Activated naive CD4-positive, alpha-beta T cell treated with anti-CD3 and anti-CD28 coated beads for 36 hours (primary cell): ENCODE measurements at regions not wholly inside any gene's neighbourhood (a gene's known extent, or its start where the extent isn't known, plus 50 kb on each side); places are given as distances from the start of the nearest gene placed in this dataset.

Source experiments
- CTCF ChIA-PET: fragments of 350-600 bp; sonication (Branson Sonifier 250); formaldehyde crosslinking; loops from one replicate; lab custom pipeline; 2021; ENCODE audit warnings: antibody characterized with exemption; lab: Charles Lee
- DNase-seq: peaks from one replicate; pipeline ENCODE4 v3.0.0-alpha.2; 2020
- H3K27ac Mint-ChIP-seq: one replicate; pipeline ENCODE4 v1.8.0; 2021; ENCODE audit warnings: mild to moderate bottlenecking, mixed read lengths
- H3K27me3 Mint-ChIP-seq: one replicate; pipeline ENCODE4 v1.8.0; 2021; ENCODE audit warnings: low read depth, mixed read lengths
- H3K36me3 Mint-ChIP-seq: one replicate; pipeline ENCODE4 v1.8.0; 2021; ENCODE audit warnings: low read depth, mixed read lengths
- H3K4me1 Mint-ChIP-seq: one replicate; pipeline ENCODE4 v1.8.0; 2021; ENCODE audit warnings: low read depth, mixed read lengths
- H3K4me3 Mint-ChIP-seq: one replicate; pipeline ENCODE4 v1.8.0; 2021; ENCODE audit warnings: mild to moderate bottlenecking, moderate library complexity, mixed read lengths
- H3K9me3 Mint-ChIP-seq: one replicate; pipeline ENCODE4 v1.8.0; 2021; ENCODE audit warnings: mixed read lengths
- intact Hi-C: fragments of 100-400 bp; cut with micrococcal nuclease; formaldehyde crosslinking; loops from one replicate; pipeline ENCODE4 v1.15.1; 2023

DNA sequence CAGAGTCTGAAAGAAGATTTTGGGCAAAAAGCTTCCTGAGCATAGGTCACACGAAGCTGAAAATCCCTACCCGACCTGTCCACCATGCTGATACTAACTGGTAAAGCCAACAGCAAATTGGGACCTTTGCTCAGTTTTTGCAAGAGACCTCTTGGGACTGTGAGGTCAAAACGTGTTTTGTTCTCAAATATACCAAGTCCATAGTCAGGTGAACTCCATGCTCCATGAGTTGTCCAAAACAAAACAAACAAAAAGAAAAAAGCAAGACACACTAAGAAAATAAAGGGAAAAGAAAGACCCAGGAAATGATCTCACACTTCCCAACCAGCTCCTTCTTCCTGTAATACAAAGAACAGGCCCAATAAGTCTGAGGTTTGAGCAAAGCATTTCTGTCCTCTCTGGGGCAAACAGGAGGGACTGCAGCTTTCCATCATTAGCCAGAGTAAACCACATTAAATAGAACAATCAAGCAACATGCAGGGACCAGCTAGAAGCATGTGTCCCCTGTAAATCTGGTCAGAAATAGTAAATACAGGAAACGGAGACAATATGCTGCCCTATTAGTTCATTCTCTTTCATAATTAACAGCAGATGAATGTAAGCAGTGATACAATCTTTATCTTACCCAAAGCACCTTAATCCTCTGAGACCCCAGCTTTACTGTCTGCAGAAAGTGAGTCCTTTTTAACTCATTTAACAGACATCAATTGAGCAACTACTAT, 125.0 kb upstream of the LIPC start:
- H3K27ac Mint-ChIP-seq, result no peak overlapping the region
- H3K4me3 Mint-ChIP-seq, result no peak overlapping the region
- peaks cover 15% of the 10 kb centered on the region for H3K4me1 Mint-ChIP-seq
- no peaks in the 10 kb centered on the region for H3K27me3 Mint-ChIP-seq
- no peak for DNase-seq
- intact Hi-C loops, result no loop called here
- no peaks in the 10 kb centered on the region for H3K9me3 Mint-ChIP-seq
- no peaks in the 10 kb centered on the region for H3K36me3 Mint-ChIP-seq
- CTCF ChIA-PET, result interaction anchor here (0.6 to 1.0 kb wide), 5 partner anchors 20 to 1201 kb away, joined by 3 to 4 read pairs (median 4); no protein-coding TSS in a partner anchor

DNA sequence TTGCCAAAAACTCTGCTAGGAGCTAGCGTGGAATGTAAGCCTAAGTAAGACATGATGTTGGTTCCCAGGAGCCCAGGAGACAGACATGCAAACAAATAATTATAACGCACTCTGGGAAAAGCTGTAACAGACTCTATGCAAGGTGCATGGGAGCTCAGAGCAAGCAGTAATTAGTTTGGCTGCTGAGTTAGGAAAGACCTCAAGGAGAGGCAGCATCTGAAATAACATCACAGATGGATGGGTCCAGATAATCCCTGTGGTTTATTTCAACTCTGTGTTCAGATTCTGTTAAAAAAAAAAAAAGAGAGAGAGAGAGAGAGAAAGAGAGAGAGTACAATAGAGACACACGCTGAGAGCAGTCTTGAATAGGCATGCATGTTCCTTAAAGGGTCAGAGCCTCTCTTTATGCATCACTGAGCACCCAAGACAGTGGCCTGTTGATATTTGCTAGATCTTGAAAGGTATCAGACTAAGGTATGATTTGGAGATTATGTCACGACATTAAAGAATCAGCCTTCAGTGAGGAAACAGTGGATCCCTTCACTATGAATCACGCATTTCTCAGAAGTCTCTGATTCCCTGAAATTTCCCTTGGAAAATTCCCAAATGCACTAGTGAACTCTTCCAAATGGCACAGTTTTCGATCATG, 124.4 kb upstream of the LIPC start:
- Mint-ChIP-seq H3K9me3 (no peaks in the 10 kb centered on the region), H3K27ac (no peak overlapping the region), H3K27me3 (no peaks in the 10 kb centered on the region), H3K36me3 (no peaks in the 10 kb centered on the region), H3K4me1 (peaks cover 15% of the 10 kb centered on the region), H3K4me3 (no peak overlapping the region)
- CTCF ChIA-PET, result interaction anchor here (0.6 to 1.0 kb wide), 4 partner anchors 20 to 273 kb away, joined by 3 to 4 read pairs (median 4); no protein-coding TSS in a partner anchor
- DNase-seq, result no peak
- intact Hi-C loops, result no loop called here

DNA sequence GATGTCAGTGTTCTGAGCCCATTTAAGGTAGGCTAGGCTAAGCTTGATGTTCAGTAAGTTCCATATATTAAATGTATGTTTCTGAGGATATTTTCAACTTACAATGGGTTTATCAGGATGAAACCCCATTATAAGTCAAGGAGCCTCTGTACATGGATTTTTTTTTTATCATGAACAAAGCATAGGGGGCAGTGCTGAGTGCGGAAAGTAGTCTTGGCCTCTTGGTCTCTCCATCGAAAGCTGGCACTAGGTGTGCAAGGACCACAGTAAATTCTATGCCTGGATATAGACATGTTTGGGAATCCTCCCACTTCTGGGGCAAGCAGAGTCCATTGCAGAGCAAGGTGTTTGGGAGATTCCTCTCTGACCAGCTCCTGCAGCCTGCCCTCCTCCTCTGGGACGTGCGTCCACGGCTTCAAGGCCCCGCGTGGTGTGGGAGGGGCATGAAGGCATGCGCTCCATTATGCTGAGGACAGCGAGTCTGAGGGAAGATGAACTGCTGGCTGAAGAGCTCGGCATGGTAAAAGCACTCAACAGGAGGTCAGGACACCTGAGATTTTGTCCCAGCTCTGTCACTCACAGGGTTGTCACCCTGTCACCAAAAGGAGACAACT, 122.9 kb upstream of the LIPC start:
- Mint-ChIP-seq H3K4me3 (no peak overlapping the region), H3K9me3 (no peaks in the 10 kb centered on the region), H3K27ac (no peak overlapping the region), H3K27me3 (no peaks in the 10 kb centered on the region), H3K36me3 (no peaks in the 10 kb centered on the region), H3K4me1 (peaks cover 14% of the 10 kb centered on the region)
- DNase-seq, result no peak
- intact Hi-C loops, result no loop called here
- CTCF ChIA-PET, result interaction anchor here (0.6 to 1.0 kb wide), 3 partner anchors 29 to 247 kb away, joined by 3 to 5 read pairs (median 5); no protein-coding TSS in a partner anchor

DNA sequence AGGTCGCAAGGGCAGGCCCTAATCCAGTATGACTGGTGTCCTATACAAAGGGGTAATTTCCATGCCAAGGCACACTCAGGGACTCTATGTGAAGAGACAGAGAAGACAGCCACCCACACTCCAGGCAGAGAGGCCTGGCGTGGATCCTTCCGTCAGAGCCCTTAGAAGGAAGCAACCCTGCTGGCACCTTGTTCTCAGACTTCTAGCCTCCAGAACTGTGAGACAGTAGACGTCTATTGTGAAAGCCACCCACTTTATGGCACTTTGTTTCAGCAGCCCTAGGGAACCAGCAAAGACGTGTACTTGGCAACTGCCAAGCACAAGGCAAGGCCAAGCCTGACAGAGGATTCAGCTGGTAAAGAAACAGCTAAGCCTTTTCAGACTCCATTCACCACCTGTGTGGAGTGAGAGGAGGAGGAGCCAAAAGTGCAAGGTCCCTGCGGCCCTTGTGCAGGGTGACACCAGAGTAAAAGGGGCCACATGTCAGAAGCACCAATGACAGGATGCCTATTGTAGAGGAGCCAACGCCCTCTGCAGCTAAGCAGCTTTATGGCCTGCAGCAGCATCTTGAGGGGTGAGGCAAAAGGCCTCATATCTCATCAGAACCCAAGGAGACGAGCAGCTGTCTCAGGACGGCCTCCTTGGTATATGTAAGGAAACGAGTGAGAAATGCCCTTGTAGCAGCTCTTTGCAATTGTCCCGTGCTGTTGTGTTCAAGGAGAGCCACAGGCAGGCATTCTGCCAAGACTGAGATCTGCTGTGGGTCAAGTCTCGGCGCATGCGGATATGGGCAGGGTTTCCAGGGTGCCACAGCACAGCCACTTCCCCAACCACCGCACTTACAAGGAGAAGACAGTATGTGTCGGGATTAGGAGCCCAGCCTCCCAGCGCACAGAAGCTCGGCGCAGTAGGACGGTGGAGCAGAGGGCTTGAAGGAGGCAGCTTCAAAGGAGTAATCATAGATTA, 121.5 kb upstream of the LIPC start:
- Mint-ChIP-seq H3K36me3 (no peaks in the 10 kb centered on the region), H3K4me3 (no peak overlapping the region), H3K4me1 (peaks cover 26% of the 10 kb centered on the region), H3K27me3 (no peaks in the 10 kb centered on the region), H3K9me3 (no peaks in the 10 kb centered on the region), H3K27ac (no peak overlapping the region)
- intact Hi-C loops, result loop anchor here (5.0 kb wide), 1 partner anchor 83 kb away; no protein-coding TSS in a partner anchor
- no peak for DNase-seq
- CTCF ChIA-PET, result interaction anchor here (0.5 kb wide), 1 partner anchor 508 kb away, joined by 3 read pairs; no protein-coding TSS in a partner anchor

DNA sequence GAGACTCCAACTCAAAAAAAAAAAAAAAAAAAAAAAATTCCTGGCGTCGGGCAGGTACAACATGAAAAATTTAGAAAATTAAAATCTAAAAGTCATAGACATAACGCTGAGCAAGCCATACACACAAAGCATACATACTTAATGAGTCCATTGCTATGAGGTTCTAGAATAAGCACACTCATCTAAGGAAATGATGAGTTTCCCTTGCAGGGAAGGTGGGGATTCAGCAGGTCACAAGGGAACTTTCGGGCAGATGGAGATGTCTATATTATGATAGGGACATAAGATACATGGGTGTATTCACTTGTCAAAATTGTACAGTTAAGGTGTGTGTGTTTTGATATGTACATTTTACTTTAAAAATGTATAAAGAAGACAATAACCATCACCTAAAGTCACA, 120.2 kb upstream of the LIPC start:
- H3K27ac Mint-ChIP-seq, result no peak overlapping the region
- no peaks in the 10 kb centered on the region for H3K27me3 Mint-ChIP-seq
- peaks cover 34% of the 10 kb centered on the region for H3K4me1 Mint-ChIP-seq
- no peaks in the 10 kb centered on the region for H3K36me3 Mint-ChIP-seq
- no peak for DNase-seq
- no peaks in the 10 kb centered on the region for H3K9me3 Mint-ChIP-seq
- intact Hi-C loops, result loop anchor here (5.0 kb wide), 1 partner anchor 84 kb away; no protein-coding TSS in a partner anchor
- CTCF ChIA-PET, result no interaction called here
- H3K4me3 Mint-ChIP-seq, result no peak overlapping the region

DNA sequence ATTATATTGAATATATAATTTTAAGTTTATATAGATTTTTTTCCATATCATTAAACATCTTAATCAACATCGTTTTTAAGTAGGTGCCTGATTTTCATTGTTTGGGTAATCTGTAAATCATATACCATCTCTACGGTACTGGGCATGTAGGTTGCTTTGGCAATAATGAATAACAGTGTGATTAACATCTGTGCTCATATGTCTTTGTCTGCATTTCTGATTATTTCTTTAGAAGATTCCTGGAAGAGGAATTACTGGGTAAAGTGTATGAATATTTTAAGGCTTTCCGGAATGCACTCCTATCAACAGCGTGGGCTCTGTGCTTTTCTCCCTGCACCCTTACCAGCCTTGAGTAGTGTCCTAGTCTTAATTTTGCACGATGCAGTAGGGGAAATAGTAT, 119.8 kb upstream of the LIPC start:
- no peaks in the 10 kb centered on the region for H3K36me3 Mint-ChIP-seq
- intact Hi-C loops, result loop anchor here (5.0 kb wide), 1 partner anchor 85 kb away; no protein-coding TSS in a partner anchor
- CTCF ChIA-PET, result no interaction called here

DNA sequence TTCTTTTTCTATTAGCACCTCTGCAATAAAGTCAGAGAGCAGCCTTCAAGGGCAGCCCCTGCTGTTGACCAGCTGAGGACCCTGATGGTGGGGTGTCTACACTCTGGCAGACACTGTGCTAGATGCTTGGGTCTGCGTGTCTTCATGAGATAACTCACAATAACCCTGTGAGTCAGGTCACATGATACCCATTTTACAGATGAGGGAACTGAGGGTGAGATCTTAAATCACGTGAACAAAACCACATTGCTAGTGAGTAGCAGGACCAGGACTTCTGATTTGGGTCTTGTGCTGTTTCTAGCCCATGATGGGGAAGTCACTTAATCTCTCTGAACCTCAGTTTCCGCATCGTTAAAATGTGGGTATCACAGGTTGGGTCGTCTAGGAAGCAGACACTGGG, 118.5 kb upstream of the LIPC start:
- Mint-ChIP-seq H3K27me3 (no peaks in the 10 kb centered on the region), H3K27ac (peak overlapping the region; percentile 21), H3K4me1 (peaks cover 37% of the 10 kb centered on the region), H3K9me3 (no peaks in the 10 kb centered on the region), H3K36me3 (no peaks in the 10 kb centered on the region), H3K4me3 (no peak overlapping the region)
- intact Hi-C loops, result loop anchor here (5.0 kb wide), 1 partner anchor 86 kb away; no protein-coding TSS in a partner anchor
- CTCF ChIA-PET, result no interaction called here
- DNase-seq, result no peak

More for the DNA sequence above, 119.8 kb upstream of the LIPC start:
- DNase-seq, result no peak
- Mint-ChIP-seq H3K27me3 (no peaks in the 10 kb centered on the region), H3K4me3 (no peak overlapping the region), H3K9me3 (no peaks in the 10 kb centered on the region), H3K4me1 (peaks cover 33% of the 10 kb centered on the region), H3K27ac (no peak overlapping the region)

DNA sequence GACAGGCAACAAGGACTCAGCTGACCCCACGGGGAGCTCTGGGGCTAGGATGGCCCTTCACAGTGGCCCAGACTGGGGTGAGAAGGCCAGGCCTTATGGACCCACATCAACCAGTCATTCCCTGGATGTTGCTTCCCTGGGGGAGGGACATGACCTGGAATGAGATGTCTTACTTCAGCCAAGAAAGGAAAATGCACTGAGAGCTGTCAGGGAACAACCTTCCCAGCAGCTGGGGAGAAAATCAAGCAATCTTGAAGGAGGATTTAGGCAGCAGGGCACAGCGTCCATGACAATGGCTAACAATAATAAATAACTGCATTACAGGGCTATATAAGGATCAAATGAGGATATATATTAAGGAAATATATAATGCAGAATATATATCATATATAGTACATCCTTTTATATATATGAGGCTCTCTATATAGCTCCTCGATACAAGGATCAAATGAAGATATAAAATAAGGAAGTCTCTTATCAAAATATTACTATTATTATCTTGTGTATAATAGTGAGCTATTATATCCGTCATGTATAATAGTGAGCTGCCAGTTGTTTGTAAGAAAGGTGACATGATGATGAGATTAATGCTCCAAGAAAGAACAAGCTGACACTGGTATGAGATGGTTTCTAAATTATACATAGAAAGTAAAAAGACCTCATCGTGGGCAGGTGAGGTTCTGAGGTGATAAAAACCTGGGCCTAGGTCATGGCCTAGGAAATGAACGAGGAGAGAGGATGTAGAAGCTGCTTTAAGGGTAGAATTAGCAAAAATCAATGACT, 117.8 kb upstream of the LIPC start:
- intact Hi-C loops, result loop anchor here (1.0 to 5.0 kb wide), 3 partner anchors 18 to 87 kb away; no protein-coding TSS in a partner anchor
- no peak overlapping the region for H3K4me3 Mint-ChIP-seq

DNA sequence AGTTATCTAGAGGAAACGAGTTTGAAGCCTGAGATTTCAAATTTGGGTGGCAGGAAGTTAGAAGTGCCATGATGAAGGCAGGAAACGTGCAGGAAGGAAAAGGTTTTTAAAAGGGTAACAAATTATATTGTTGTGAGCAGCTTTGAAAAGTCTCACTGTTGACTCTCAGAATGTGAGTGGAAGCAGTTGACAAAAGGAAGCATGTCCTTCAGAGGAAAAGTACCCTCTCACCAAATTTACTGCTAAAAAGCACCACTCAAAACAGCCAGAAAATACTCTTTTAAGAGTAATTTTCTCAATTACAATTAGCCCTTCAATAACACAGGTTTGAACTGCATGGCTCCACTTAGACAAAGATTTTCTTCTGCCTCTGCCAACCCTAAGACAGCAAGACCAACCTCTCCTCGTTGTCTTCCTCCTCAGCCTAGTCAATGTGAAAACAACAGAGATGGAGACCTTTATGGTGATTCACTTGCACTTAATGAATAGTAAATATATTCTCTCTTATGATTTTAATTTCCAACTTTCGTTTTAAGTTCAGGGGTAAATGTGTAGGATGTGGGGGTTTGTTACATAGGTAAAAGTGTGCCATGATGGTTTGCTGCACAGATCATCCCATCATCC, 117.1 kb upstream of the LIPC start:
- CTCF ChIA-PET, result interaction anchor here (0.6 to 1.1 kb wide), 3 partner anchors 87 to 567 kb away, joined by 3 to 5 read pairs (median 3); no protein-coding TSS in a partner anchor
- Mint-ChIP-seq H3K9me3 (no peaks in the 10 kb centered on the region), H3K27me3 (no peaks in the 10 kb centered on the region), H3K27ac (peak overlapping the region; percentile 82), H3K36me3 (no peaks in the 10 kb centered on the region), H3K4me1 (peaks cover 37% of the 10 kb centered on the region), H3K4me3 (no peak overlapping the region)
- intact Hi-C loops, result loop anchor here (1.0 to 5.0 kb wide), 3 partner anchors 18 to 87 kb away; no protein-coding TSS in a partner anchor
- no peak for DNase-seq

More for the DNA sequence above, 117.8 kb upstream of the LIPC start:
- no peaks in the 10 kb centered on the region for H3K27me3 Mint-ChIP-seq
- CTCF ChIA-PET, result interaction anchor here (0.6 to 1.1 kb wide), 4 partner anchors 86 to 568 kb away, joined by 3 to 5 read pairs (median 3); no protein-coding TSS in a partner anchor
- DNase-seq, result peak; percentile 40
- H3K9me3 Mint-ChIP-seq, result no peaks in the 10 kb centered on the region
- peak overlapping the region; percentile 82 for H3K27ac Mint-ChIP-seq
- H3K36me3 Mint-ChIP-seq, result no peaks in the 10 kb centered on the region
- H3K4me1 Mint-ChIP-seq, result peaks cover 37% of the 10 kb centered on the region

DNA sequence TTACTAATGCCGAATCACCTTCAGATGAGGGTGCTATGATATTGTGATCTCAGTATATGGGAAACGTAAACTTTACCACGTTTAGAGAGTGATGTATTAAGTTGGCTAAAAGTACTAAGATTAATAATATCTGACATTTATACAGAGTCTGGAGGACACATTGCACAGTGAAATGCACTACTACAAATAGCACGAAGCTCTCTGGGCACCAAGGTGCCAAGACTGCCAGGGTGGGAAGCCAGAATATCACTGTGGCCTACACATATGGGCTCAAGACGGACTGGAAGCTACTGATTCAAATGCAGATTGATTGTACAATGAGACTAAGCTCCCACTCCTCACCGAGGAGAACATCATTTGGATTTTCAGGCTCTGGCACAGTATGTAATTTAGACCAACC, 113.3 kb upstream of the LIPC start:
- no peaks in the 10 kb centered on the region for H3K36me3 Mint-ChIP-seq
- H3K4me3 Mint-ChIP-seq, result no peak overlapping the region
- CTCF ChIA-PET, result interaction anchor here (0.7 kb wide), 1 partner anchor 14 kb away, joined by 3 read pairs; no protein-coding TSS in a partner anchor
- intact Hi-C loops, result no loop called here
- peaks cover 33% of the 10 kb centered on the region for H3K4me1 Mint-ChIP-seq
- no peaks in the 10 kb centered on the region for H3K27me3 Mint-ChIP-seq
- no peak for DNase-seq
- H3K9me3 Mint-ChIP-seq, result no peaks in the 10 kb centered on the region
- H3K27ac Mint-ChIP-seq, result no peak overlapping the region
